ENCODE measurements at regions not wholly inside any gene's neighbourhood (a gene's known extent, or its start where the extent isn't known, plus 50 kb on each side); places are given as distances from the start of the nearest gene placed in this dataset.

DNA sequence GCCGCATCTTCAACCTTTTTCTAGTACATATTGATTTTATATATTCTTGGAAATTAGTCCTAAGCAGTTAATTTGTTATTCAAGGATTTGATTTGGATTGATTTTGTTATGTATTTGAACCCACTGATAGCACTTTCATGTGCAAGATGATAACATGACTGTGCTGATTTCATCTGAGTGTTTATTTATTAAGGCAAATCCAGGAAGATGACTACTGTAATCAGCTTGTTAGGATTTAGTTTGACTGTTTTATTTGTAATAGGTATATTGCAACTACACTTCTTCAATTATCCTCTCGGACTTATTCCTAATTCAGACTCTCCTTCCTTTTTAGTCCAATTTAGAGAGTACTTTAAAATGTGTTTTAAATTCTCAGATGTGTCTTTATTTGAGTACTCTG lies 75.1 kb upstream of the PRKG1 start:
- TF ChIP-seq RAD21 (IDR thresholded peaks at IDR 0.05; ENCODE audit: low read depth) (no peak), POLR2AphosphoS5 (IDR thresholded peaks at IDR 0.05; ENCODE audit: low read depth, low read length) (no peak), POLR2A (IDR thresholded peaks at IDR 0.05; ENCODE audit: borderline replicate concordance, extremely low read depth, insufficient read depth, insufficient read length) (no peak), FOSL1 (IDR thresholded peaks at IDR 0.05; ENCODE audit: low read depth) (no peak), EZH2phosphoT487 (IDR thresholded peaks at IDR 0.05; ENCODE audit: borderline replicate concordance) (no peak), JUND (IDR thresholded peaks at IDR 0.05) (no peak), TCF7L2 (IDR thresholded peaks at IDR 0.05; ENCODE audit: borderline replicate concordance, extremely low read depth, insufficient read depth, insufficient read length) (no peak), ELF1 (IDR thresholded peaks at IDR 0.05; ENCODE audit: borderline replicate concordance, low read depth) (no peak), EZH2 (IDR thresholded peaks at IDR 0.05) (no peak), ZNF274 (IDR thresholded peaks at IDR 0.05; ENCODE audit: low read depth, low read length) (no peak), EGR1 (IDR thresholded peaks at IDR 0.05; ENCODE audit: low read depth) (no peak)
- TF ChIP-seq, protein P1, sequence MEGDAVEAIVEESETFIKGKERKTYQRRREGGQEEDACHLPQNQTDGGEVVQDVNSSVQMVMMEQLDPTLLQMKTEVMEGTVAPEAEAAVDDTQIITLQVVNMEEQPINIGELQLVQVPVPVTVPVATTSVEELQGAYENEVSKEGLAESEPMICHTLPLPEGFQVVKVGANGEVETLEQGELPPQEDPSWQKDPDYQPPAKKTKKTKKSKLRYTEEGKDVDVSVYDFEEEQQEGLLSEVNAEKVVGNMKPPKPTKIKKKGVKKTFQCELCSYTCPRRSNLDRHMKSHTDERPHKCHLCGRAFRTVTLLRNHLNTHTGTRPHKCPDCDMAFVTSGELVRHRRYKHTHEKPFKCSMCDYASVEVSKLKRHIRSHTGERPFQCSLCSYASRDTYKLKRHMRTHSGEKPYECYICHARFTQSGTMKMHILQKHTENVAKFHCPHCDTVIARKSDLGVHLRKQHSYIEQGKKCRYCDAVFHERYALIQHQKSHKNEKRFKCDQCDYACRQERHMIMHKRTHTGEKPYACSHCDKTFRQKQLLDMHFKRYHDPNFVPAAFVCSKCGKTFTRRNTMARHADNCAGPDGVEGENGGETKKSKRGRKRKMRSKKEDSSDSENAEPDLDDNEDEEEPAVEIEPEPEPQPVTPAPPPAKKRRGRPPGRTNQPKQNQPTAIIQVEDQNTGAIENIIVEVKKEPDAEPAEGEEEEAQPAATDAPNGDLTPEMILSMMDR (IDR thresholded peaks at IDR 0.05 in 2 of 3, conservative IDR thresholded peaks at IDR 0.05 in 1 of 3; ENCODE audit: borderline replicate concordance in 1 of 3, insufficient read depth in 1 of 3, low read depth in 2 of 3, low read length in 2 of 3), result no peak
- TF ChIP-seq, protein P2, sequence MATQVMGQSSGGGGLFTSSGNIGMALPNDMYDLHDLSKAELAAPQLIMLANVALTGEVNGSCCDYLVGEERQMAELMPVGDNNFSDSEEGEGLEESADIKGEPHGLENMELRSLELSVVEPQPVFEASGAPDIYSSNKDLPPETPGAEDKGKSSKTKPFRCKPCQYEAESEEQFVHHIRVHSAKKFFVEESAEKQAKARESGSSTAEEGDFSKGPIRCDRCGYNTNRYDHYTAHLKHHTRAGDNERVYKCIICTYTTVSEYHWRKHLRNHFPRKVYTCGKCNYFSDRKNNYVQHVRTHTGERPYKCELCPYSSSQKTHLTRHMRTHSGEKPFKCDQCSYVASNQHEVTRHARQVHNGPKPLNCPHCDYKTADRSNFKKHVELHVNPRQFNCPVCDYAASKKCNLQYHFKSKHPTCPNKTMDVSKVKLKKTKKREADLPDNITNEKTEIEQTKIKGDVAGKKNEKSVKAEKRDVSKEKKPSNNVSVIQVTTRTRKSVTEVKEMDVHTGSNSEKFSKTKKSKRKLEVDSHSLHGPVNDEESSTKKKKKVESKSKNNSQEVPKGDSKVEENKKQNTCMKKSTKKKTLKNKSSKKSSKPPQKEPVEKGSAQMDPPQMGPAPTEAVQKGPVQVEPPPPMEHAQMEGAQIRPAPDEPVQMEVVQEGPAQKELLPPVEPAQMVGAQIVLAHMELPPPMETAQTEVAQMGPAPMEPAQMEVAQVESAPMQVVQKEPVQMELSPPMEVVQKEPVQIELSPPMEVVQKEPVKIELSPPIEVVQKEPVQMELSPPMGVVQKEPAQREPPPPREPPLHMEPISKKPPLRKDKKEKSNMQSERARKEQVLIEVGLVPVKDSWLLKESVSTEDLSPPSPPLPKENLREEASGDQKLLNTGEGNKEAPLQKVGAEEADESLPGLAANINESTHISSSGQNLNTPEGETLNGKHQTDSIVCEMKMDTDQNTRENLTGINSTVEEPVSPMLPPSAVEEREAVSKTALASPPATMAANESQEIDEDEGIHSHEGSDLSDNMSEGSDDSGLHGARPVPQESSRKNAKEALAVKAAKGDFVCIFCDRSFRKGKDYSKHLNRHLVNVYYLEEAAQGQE (IDR thresholded peaks at IDR 0.05; ENCODE audit: low read depth), result no peak
